Neural cell (in vitro differentiated cells): ENCODE measurements at regions not wholly inside any gene's neighbourhood (a gene's known extent, or its start where the extent isn't known, plus 50 kb on each side); places are given as distances from the start of the nearest gene placed in this dataset.
"Not testable (repeated sequence)": the region's sequence is repeated elsewhere in the genome, so short reads cannot be mapped to it uniquely, and the experiment has no call there.

Experiments used
- CTCF ChIP-seq: fragments of 450-650 bp; IDR thresholded peaks from 2 replicates; pipeline ENCODE4 v1.5.1; 2014; ENCODE audit warnings: antibody characterized with exemption, mild to moderate bottlenecking, moderate library complexity; ENCODE audit not compliant: poor library complexity, severe bottlenecking
- EP300 ChIP-seq: fragments of 450-650 bp; conservative IDR thresholded peaks from 2 replicates; pipeline ENCODE4 v1.6.1; 2014; ENCODE audit warnings: antibody characterized with exemption, mild to moderate bottlenecking, moderate library complexity; ENCODE audit not compliant: poor library complexity, severe bottlenecking

GRCh38 chr5:25083261-25083660, 438.5 kb upstream of the CDH10 start:
- not testable (repeated sequence) for TF ChIP-seq CTCF, EP300
